HG03060 (cell line): ENCODE measurements at regions not wholly inside any gene's neighbourhood (a gene's known extent, or its start where the extent isn't known, plus 50 kb on each side); places are given as distances from the start of the nearest gene placed in this dataset.

Experiments
- ATAC-seq: cut with Tn5 transposase; IDR thresholded peaks from one replicate; pipeline ENCODE4 v1.9.1; 2021; ENCODE audit warnings: low read depth, moderate number of reproducible peaks; ENCODE audit not compliant: unreplicated experiment

GRCh38 chr10:21069929-21070700 is 173.0 kb upstream of the NEBL start:
- no peak for ATAC-seq

GRCh38 chr10:21069278-21069677 is 172.2 kb upstream of the NEBL start:
- ATAC-seq: no peak

- no peak for ATAC-seq
These were observed 171.0 kb upstream of the NEBL start for GRCh38 chr10:21068026-21068656.

GRCh38 chr10:21065621-21066248 is 168.6 kb upstream of the NEBL start:
- ATAC-seq: no peak

- ATAC-seq: no peak
These were observed 164.9 kb upstream of the NEBL start for GRCh38 chr10:21061982-21062381.

GRCh38 chr10:21061184-21061583 is 164.1 kb upstream of the NEBL start:
- no peak for ATAC-seq

- ATAC-seq: no peak
These were observed 163.5 kb upstream of the NEBL start for GRCh38 chr10:21060626-21061025.

- ATAC-seq: no peak
These were observed 160.9 kb upstream of the NEBL start for GRCh38 chr10:21057989-21058388.

GRCh38 chr10:21057436-21057835 is 160.3 kb upstream of the NEBL start:
- no peak for ATAC-seq

GRCh38 chr10:21056461-21056860 is 159.3 kb upstream of the NEBL start:
- no peak for ATAC-seq

- no peak for ATAC-seq
These were observed 158.4 kb upstream of the NEBL start for GRCh38 chr10:21055339-21056135.

GRCh38 chr10:21053953-21054690 is 157.0 kb upstream of the NEBL start:
- no peak for ATAC-seq

- ATAC-seq: no peak
These were observed 155.6 kb upstream of the NEBL start for GRCh38 chr10:21052709-21053104.

GRCh38 chr10:21052072-21052708 is 155.1 kb upstream of the NEBL start:
- ATAC-seq: no peak

- ATAC-seq: no peak
These were observed 152.4 kb upstream of the NEBL start for GRCh38 chr10:21049482-21049881.

- ATAC-seq: no peak
These were observed 151.0 kb upstream of the NEBL start for GRCh38 chr10:21048068-21048467.

- no peak for ATAC-seq
These were observed 150.4 kb upstream of the NEBL start for GRCh38 chr10:21047511-21047910.

GRCh38 chr10:21047096-21047495 is 150.0 kb upstream of the NEBL start:
- ATAC-seq: no peak

- no peak for ATAC-seq
These were observed 145.9 kb upstream of the NEBL start for GRCh38 chr10:21043044-21043443.

- no peak for ATAC-seq
These were observed 145.4 kb upstream of the NEBL start for GRCh38 chr10:21042536-21042935.
